ENCODE measurements at regions not wholly inside any gene's neighbourhood (a gene's known extent, or its start where the extent isn't known, plus 50 kb on each side); places are given as distances from the start of the nearest gene placed in this dataset.

DNA sequence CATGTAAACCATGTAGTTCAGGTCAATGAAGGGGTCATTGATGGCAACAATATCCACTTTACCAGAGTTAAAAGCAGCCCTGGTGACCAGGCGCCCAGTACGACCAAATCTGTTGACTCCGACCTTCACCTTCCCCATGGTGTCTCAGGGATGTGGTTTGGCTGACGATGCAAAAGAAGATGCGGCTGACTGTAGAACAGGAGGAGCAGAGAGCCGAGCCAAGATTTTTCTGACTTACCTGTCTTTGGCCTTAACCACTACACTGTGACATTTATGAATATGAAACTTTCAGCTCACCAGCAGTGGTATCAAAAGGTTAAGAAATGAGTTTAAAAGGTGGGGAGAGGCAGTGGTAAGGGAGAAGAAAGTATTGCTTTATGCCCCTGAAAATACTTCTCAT, 309.8 kb downstream of the BCOR start:
- no peak for TF ChIP-seq POLR2AphosphoS5 (IDR thresholded peaks at IDR 0.05; ENCODE audit: low read depth, low read length)
- TF ChIP-seq POLR2A (IDR thresholded peaks at IDR 0.05; ENCODE audit: low read depth, low read length), result no peak

All from GM12892 (cell line).